PC-3 (cell line): ENCODE measurements at regions not wholly inside any gene's neighbourhood (a gene's known extent, or its start where the extent isn't known, plus 50 kb on each side); places are given as distances from the start of the nearest gene placed in this dataset.

Experiments
- ATAC-seq: fragments of 200-7000 bp; cut with Tn5 transposase; 2 replicates; pipeline ENCODE4 v1.9.1; 2020; ENCODE audit warnings: mild to moderate bottlenecking, moderate library complexity
- BruUV-seq: library from RNA; stranded (reverse); fragments of 400-500 nt; replicated peaks from 2 replicates; lab custom pipeline; 2021; lab: Mats Ljungman, UMichigan
- CTCF ChIA-PET: fragments of 300-600 bp; sonication (Branson Sonifier 250); formaldehyde crosslinking; loops from one replicate; lab custom pipeline; 2022; ENCODE audit warnings: antibody characterized with exemption; lab: Charles Lee
- POLR2A ChIA-PET: fragments of 300-600 bp; sonication (Branson Sonifier 250); formaldehyde crosslinking; loops from one replicate; lab custom pipeline; 2022; ENCODE audit warnings: antibody characterized with exemption; ENCODE audit not compliant: unreplicated experiment; lab: Charles Lee
- DNase-seq: peaks from one replicate; pipeline ENCODE4 v3.0.0-alpha.2; 2015
- H2AFZ ChIP-seq: fragments of 300-600 bp; sonication (generic); 2 replicates; pipeline ENCODE4 v1.6.0; 2016; ENCODE audit warnings: antibody characterized with exemption, low read length
- H3F3A ChIP-seq: fragments of 300-600 bp; sonication (generic); one replicate; pipeline ENCODE4 v1.6.0; 2017; ENCODE audit warnings: antibody characterized with exemption, low read length, control low read depth, mild to moderate bottlenecking; ENCODE audit not compliant: unreplicated experiment
- H3K27ac ChIP-seq: fragments of 300-600 bp; sonication (generic); 2 replicates; pipeline ENCODE4 v1.5.1; 2016; ENCODE audit warnings: mild to moderate bottlenecking, low read length
- H3K27me3 ChIP-seq: fragments of 300-600 bp; sonication (generic); 2 replicates; pipeline ENCODE4 v1.6.1; 2016; ENCODE audit warnings: low read length, mixed read lengths
- H3K36me3 ChIP-seq: fragments of 300-600 bp; sonication (generic); 2 replicates; pipeline ENCODE4 v1.6.1; 2016; ENCODE audit warnings: low read depth, mixed run types, low read length, mixed read lengths
- H3K4me1 ChIP-seq: fragments of 300-600 bp; sonication (generic); 2 replicates; pipeline ENCODE4 v1.5.1; 2016; ENCODE audit warnings: low read length; ENCODE audit not compliant: insufficient read depth
- H3K4me2 ChIP-seq: fragments of 300-600 bp; sonication (generic); 2 replicates; pipeline ENCODE4 v1.6.0; 2016; ENCODE audit warnings: low read length
- H3K4me3 ChIP-seq: fragments of 300-600 bp; sonication (generic); 2 replicates; pipeline ENCODE4 v1.5.1; 2016; ENCODE audit warnings: mild to moderate bottlenecking, low read length, mixed read lengths
- H3K79me2 ChIP-seq: fragments of 300-600 bp; sonication (generic); 2 replicates; pipeline ENCODE4 v1.6.1; 2017; ENCODE audit warnings: low read length, mixed read lengths
- H3K9ac ChIP-seq: fragments of 300-600 bp; sonication (generic); 2 replicates; pipeline ENCODE4 v1.6.0; 2016; ENCODE audit warnings: mild to moderate bottlenecking, low read length
- H3K9me2 ChIP-seq: fragments of 300-600 bp; sonication (generic); replicated peaks from 2 replicates; pipeline ENCODE4 v1.6.1; 2016; ENCODE audit warnings: mixed run types, low read length, mixed read lengths
- H3K9me3 ChIP-seq: fragments of 300-600 bp; sonication (generic); 2 replicates; pipeline ENCODE4 v1.6.1; 2016; ENCODE audit warnings: low read length, mixed read lengths
- H4K20me1 ChIP-seq: fragments of 300-600 bp; sonication (generic); 2 replicates; pipeline ENCODE4 v1.6.1; 2016; ENCODE audit warnings: low read length, mixed read lengths
- EZH2 ChIP-seq: fragments of 300-600 bp; sonication (generic); IDR thresholded peaks from one replicate; pipeline ENCODE4 v1.6.1; 2017; ENCODE audit warnings: antibody characterized with exemption, mild to moderate bottlenecking, low read length; ENCODE audit not compliant: unreplicated experiment
- EZH2phosphoT487 ChIP-seq: fragments of 300-600 bp; sonication (generic); IDR thresholded peaks from 2 replicates; pipeline ENCODE4 v1.6.1; 2018; ENCODE audit warnings: mild to moderate bottlenecking, antibody characterized with exemption, low read length, borderline replicate concordance
- intact Hi-C: fragments of 100-400 bp; cut with micrococcal nuclease; formaldehyde crosslinking; loops from 2 replicates; pipeline ENCODE4 v1.9.0; 2023
- TF ChIP-seq, protein P1 (sequence below): fragments of 300-600 bp; sonication (generic); conservative IDR thresholded peaks from 2 replicates; pipeline ENCODE4 v1.5.1; 2017; ENCODE audit warnings: antibody characterized with exemption, low read depth, mild to moderate bottlenecking, low read length

DNA sequence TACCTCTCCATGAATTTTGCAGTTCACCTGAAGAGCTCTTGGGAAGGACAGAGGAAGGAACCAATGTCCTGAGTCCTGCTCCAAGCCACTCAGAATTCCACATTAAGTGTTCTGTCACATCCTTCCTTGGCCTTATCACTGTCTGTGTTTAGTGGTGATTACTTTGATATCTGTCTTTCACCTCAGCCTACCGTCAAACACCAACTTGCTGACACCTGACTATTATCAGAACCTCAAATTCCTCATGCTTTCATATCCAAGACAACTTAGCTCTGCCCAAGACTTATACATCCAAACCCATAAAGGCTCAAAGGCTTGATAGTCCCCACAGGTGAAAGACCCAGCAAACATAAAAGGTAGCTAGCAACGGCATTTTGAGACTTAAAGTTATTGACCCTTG lies 280.0 kb downstream of the MEX3B start:
- Histone ChIP-seq H3K9me2 (no peaks in the 10 kb centered on the region), H3K79me2 (no peaks in the 10 kb centered on the region), H3K27me3 (peaks cover 35% of the 10 kb centered on the region), H3F3A (no peaks in the 10 kb centered on the region), H3K9me3 (no peaks in the 10 kb centered on the region), H3K9ac (no peak overlapping the region), H4K20me1 (no peaks in the 10 kb centered on the region), H3K4me2 (no peak overlapping the region), H3K4me1 (no peaks in the 10 kb centered on the region), H3K4me3 (no peak overlapping the region), H3K27ac (no peak overlapping the region), H2AFZ (no peak overlapping the region), H3K36me3 (no peaks in the 10 kb centered on the region)
- ATAC-seq (no peak), DNase-seq (no peak)
- TF ChIP-seq EZH2, result no peak
- no peak for TF ChIP-seq EZH2phosphoT487
- TF ChIP-seq, protein P1, sequence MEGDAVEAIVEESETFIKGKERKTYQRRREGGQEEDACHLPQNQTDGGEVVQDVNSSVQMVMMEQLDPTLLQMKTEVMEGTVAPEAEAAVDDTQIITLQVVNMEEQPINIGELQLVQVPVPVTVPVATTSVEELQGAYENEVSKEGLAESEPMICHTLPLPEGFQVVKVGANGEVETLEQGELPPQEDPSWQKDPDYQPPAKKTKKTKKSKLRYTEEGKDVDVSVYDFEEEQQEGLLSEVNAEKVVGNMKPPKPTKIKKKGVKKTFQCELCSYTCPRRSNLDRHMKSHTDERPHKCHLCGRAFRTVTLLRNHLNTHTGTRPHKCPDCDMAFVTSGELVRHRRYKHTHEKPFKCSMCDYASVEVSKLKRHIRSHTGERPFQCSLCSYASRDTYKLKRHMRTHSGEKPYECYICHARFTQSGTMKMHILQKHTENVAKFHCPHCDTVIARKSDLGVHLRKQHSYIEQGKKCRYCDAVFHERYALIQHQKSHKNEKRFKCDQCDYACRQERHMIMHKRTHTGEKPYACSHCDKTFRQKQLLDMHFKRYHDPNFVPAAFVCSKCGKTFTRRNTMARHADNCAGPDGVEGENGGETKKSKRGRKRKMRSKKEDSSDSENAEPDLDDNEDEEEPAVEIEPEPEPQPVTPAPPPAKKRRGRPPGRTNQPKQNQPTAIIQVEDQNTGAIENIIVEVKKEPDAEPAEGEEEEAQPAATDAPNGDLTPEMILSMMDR, result no peak
- ChIA-PET CTCF (no interaction called here), POLR2A (no interaction called here)
- intact Hi-C loops, result no loop called here
- BruUV-seq, result no TSS peak

DNA sequence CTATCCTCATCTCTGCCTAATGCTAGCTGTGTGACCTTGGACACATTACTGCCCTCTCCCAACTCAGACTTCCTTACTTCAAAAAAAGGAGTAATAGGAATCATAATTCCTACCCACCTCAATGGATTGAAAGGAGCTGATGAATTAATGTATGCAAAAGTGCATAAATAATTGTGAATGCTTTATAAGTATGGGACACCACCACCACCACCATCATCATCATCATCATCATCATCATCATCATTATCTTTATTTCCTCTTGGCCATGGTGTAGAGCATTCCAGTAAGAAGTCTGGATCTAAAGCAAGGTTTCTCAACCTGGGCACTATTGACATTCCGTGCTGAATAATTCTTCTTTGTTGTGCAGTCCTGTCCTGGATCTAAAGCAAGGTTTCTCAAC lies 282.5 kb downstream of the MEX3B start:
- no peaks in the 10 kb centered on the region for H3K36me3 ChIP-seq
- H3K9me2 ChIP-seq, result no peaks in the 10 kb centered on the region
- BruUV-seq, result no TSS peak
- H3K79me2 ChIP-seq, result no peaks in the 10 kb centered on the region
- POLR2A ChIA-PET, result no interaction called here
- no peaks in the 10 kb centered on the region for H3K9me3 ChIP-seq
- no peaks in the 10 kb centered on the region for H3K4me1 ChIP-seq
- H3F3A ChIP-seq, result no peaks in the 10 kb centered on the region
- no peak overlapping the region for H3K9ac ChIP-seq
- no peak overlapping the region for H2AFZ ChIP-seq
- no peak overlapping the region for H3K4me3 ChIP-seq
- CTCF ChIA-PET, result no interaction called here
- no peak overlapping the region for H3K27ac ChIP-seq
- TF ChIP-seq EZH2phosphoT487, result no peak
- TF ChIP-seq, protein P1, result no peak
- TF ChIP-seq EZH2, result no peak
- ATAC-seq, result no peak
- intact Hi-C loops, result no loop called here
- H3K27me3 ChIP-seq, result peaks cover 59% of the 10 kb centered on the region
- DNase-seq, result no peak
- no peaks in the 10 kb centered on the region for H4K20me1 ChIP-seq
- H3K4me2 ChIP-seq, result no peak overlapping the region

DNA sequence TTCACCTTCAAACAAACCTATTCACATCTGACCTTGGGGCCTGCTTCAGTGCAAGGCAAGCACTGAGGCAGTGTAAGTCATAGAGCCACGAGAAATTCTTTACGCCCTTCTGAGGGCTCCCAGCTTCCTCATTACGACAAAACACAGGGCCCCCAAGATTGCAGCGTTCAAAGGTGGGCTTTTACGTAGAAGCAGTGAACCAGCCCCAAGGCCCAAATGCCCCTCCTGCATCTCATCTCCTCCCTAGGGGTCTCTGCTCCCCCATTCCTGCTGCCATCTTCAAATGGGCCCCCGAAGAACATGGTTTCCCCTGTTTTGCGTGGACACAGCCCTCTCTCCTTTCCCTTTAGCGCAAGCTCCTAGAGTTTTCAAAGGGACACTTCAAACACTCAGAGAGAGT lies 285.1 kb downstream of the MEX3B start:
- peaks cover 80% of the 10 kb centered on the region for H3K27me3 ChIP-seq

More for the DNA sequence above, 285.1 kb downstream of the MEX3B start:
- ATAC-seq (no peak), DNase-seq (no peak)
- no TSS peak for BruUV-seq
- Histone ChIP-seq H3K9ac (no peak overlapping the region), H2AFZ (no peak overlapping the region), H3K27ac (no peak overlapping the region), H3K4me1 (no peaks in the 10 kb centered on the region), H3K9me2 (no peaks in the 10 kb centered on the region), H3K36me3 (no peaks in the 10 kb centered on the region), H4K20me1 (no peaks in the 10 kb centered on the region), H3K79me2 (no peaks in the 10 kb centered on the region), H3F3A (no peaks in the 10 kb centered on the region), H3K9me3 (no peaks in the 10 kb centered on the region), H3K4me2 (no peak overlapping the region), H3K4me3 (no peak overlapping the region)
- TF ChIP-seq, protein P1, result no peak
- no peak for TF ChIP-seq EZH2phosphoT487
- TF ChIP-seq EZH2, result no peak
- POLR2A ChIA-PET, result no interaction called here
- CTCF ChIA-PET, result no interaction called here
- intact Hi-C loops, result no loop called here
